Brain pericyte (primary cell): ENCODE measurements at regions not wholly inside any gene's neighbourhood (a gene's known extent, or its start where the extent isn't known, plus 50 kb on each side); places are given as distances from the start of the nearest gene placed in this dataset.

ENCODE experiments used
- DNase-seq: peaks from one replicate; pipeline ENCODE4 v3.0.0-alpha.2; 2012; ENCODE audit warnings: low read depth, low spot score

- no peak for DNase-seq
Observed at GRCh38 chrX:69278031-69278687, 112.9 kb upstream of the PJA1 start.

GRCh38 chrX:69277369-69277990, 112.2 kb upstream of the PJA1 start:
- DNase-seq, result no peak

- DNase-seq, result no peak
Observed at GRCh38 chrX:69268611-69269010, 103.4 kb upstream of the PJA1 start.

- no peak for DNase-seq
Observed at GRCh38 chrX:69264158-69264581, 98.9 kb upstream of the PJA1 start.

DNA sequence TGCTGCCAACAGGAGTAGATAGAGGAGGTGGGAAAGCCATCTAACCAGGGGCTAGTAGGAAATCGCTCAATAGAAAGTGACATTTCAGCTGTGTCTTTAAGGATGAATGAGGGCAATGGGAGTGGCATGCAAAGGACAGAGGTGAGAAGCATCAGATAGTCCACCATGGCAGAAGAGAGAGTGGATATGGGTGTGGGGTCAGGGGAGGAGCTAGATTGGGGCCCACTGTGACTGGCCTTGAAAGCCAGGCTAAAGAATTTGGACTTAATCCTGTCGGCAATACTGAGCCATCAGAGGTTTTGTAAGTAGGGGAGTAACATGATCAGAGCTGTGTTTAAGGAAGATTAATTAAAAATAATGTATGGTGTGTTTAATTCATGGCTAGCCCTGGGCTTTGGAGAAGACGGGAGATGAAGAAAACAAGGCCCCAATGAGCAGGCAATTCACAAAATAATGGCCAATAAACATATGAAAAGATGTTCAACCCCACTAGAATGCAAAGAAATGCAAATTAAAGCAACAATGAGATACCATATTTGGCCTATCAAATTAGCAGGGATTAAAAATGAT, 98.1 kb upstream of the PJA1 start:
- DNase-seq, result no peak

DNA sequence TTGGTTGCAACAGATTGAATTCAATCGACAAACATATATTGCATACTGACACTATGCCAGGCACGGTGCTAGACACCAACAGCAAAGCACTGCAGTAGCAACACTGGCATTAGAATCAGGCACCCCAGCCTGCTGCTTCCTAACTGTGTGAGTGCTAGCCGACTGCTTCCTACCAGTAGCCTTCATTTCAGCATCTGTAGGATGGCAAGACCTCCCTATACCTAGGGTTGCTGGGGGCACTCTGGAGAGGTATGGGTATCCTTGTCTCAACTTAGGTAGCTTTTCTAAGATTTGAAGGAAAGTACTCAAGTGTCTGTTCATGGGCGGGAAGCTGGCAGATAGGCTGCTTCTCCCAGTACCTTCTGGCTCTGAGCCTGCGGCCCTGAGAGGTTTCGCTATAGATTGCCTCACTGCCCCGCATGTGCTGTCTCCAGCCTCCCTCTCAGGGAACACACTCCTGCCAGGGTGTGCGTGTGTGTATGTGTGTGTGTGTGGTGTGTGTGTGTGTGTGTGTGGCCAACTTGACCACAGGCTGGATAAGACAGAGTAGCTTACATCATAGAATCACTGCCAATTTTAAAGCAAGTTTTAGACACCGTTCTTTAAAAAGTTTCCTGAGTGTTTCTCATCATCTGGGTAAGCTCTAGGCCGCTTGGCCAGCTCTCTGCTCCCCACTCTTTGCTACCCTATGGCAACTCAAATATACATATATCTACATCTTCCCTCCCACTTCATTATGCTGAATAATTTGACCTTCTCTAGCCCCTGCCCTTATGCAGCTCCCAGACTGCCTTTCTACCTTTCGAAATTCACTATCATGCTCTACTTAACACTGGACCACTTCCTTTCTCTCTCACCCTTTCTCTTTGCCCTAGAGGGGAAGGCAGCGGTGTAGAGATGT, 97.0 kb upstream of the PJA1 start:
- no peak for DNase-seq

DNA sequence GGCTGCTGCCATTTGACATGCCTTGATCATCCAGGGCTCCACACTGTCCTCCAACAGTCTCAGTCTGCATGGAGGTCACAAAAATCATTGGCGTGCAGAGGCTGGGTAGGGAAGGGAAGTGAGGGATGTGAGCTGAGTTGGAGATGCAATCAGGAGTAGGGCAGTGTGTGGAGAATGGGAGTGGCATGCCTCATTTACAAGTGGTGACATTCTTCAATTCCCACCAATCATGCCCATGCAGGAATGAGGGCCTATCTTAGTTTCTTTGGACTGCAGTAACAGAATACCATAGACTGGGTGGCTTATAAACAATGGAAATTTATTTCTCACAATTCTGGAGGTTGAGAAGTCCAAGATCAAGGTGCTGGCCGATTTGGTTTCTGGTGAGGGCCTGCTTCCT, 94.9 kb upstream of the PJA1 start:
- no peak for DNase-seq

GRCh38 chrX:69258893-69259292, 93.6 kb upstream of the PJA1 start:
- no peak for DNase-seq

- no peak for DNase-seq
Observed at GRCh38 chrX:69257499-69258127, 92.4 kb upstream of the PJA1 start.

DNA sequence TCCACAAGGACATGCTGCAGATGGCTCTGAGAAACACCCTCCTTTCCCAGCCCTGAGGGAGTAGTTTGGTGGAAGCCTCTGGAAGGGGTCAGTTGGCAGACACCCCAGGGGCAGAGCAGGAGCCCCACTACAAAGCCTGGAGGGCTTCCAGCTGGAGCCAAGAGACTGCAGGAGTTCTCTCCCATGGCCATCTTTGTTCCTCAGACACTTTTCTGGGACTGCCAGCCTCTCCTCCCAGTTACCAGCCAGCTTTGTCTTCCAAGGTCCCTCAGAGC, 91.0 kb upstream of the PJA1 start:
- no peak for DNase-seq

- DNase-seq, result no peak
Observed at GRCh38 chrX:69255441-69256290, 90.4 kb upstream of the PJA1 start.

DNA sequence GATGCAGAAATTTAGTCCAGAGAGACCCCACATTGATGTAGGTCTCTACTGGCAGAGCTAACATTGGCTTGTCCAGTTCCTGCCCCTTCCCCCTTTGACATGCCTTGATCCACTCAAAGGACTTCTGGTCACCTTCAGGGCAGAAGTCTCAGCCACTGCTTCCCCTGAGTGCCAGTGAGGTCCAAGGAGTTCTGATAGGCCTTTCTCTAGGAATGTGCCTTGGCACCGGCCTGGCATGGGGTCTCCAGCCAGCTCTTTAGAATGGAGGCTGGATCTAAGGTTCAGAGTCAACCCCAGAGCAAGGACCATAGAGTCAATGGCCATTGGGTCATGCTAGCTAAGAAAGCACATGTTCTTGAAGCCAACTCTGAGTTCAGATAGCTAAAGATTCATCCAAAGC, 88.6 kb upstream of the PJA1 start:
- DNase-seq, result no peak

DNA sequence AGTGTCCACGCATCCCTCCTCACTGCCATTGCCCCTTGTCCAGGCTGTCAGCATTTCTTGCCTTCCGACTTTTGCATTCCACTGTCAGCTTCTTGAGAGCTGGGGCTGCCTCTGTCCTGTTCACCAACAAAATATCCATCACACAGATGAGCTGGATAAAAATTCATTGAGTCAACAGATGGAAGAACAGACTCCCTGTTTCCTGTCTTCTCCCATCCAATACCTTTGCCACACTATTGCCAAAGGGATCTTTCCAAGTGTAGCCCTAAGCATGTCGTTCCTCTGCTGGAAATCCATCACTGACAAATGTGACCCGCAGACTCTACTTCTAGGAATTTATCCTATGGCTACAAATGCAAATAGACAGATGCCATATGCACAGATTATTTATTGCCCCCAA, 78.0 kb upstream of the PJA1 start:
- DNase-seq, result no peak

DNA sequence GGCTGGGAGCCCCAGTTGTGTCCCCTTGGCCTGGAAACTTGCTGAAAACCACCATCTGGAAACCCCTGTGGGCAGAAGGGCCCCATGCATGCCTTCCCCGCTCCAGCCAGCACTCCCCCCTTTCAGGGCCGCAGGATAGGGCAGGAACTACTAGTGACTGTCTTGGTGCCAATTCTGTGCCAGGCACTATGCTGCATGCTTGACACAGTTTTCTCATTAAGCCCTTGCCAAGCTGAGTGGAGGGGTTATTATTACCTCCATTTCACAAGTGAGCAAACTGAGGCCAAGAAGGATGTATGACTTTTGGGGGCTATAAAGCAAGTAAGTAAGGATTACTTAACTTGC, 73.6 kb upstream of the PJA1 start:
- no peak for DNase-seq

GRCh38 chrX:69238114-69238886, 73.0 kb upstream of the PJA1 start:
- DNase-seq, result no peak

GRCh38 chrX:69237236-69237635, 72.0 kb upstream of the PJA1 start:
- DNase-seq, result no peak

DNA sequence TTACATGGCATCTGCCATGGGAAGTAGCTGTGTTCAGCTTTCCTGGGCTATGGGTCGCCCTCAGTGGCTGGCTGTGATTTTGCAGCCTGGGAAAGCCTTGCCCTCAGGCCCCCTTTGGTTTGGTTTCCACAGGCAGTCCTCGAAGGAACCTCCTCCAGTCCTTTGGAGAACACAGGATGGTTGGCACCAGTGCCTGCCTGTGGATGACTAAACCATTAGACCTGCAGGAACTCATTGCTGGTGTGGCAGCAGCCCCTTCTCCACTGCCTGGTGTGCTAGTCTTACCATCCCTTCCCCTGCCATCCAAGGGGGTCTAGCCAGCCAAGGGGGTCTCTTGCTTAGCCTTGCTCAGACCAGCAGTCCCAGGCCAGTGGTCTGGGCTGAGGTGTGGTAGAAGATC, 71.4 kb upstream of the PJA1 start:
- DNase-seq, result no peak

- no peak for DNase-seq
Observed at GRCh38 chrX:69234624-69235023, 69.4 kb upstream of the PJA1 start.

- no peak for DNase-seq
Observed at GRCh38 chrX:69232945-69233344, 67.7 kb upstream of the PJA1 start.

DNA sequence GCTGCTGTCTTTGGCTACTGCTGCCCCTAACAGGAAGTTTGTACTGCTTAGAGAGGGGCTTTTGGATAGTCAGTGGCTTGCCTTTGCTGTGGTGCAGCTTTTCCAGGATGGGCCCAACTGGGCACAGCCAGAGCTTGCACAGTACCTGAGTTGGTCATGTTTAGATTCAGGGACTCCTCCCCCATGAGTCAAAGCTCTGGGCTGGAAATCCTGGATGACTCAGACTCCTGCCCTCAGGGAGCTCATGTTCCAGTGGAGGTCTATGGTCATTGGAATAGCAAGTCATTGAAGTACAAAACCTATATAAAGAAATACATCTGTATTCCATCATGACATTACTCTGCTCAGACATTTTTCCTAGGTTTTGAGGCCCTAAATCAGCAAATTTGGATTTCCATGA, 66.7 kb upstream of the PJA1 start:
- no peak for DNase-seq

DNA sequence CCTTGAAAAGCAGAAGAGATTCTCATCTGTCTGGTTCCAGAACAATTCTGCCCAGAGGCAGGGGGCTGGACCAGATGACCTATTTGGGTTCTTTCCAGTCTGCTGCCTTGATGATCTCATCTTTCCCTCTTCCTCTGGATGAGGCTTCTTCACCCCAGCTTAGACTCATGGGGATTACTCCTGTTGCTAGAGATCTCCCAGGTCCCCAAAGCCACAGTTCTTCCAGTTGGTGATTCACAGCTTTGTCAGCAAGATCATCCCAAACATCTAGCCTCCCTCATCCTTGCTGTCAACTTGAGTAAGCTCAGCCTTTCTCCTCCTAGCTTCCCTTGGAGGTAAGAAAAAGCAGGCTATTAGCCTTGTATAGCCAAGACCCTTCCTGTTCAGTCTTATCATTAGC, 64.2 kb upstream of the PJA1 start:
- DNase-seq, result no peak
